NB4 (cell line): ENCODE measurements at regions not wholly inside any gene's neighbourhood (a gene's known extent, or its start where the extent isn't known, plus 50 kb on each side); places are given as distances from the start of the nearest gene placed in this dataset.

Experiments
- CTCF ChIP-seq: IDR thresholded peaks from one replicate; pipeline ENCODE4 v1.5.1; 2012; ENCODE audit warnings: low read depth, low read length
- MAX ChIP-seq: IDR thresholded peaks from 2 replicates; pipeline ENCODE4 v1.6.1; 2011; ENCODE audit warnings: low read depth, low read length
- MYC ChIP-seq: IDR thresholded peaks from 2 replicates; pipeline ENCODE4 v1.6.1; 2011; ENCODE audit warnings: low read depth, low read length
- POLR2A ChIP-seq: IDR thresholded peaks from 2 replicates; pipeline ENCODE4 v1.6.1; 2011; ENCODE audit warnings: mild to moderate bottlenecking; ENCODE audit not compliant: insufficient read length; ENCODE audit errors: extremely low read depth

- TF ChIP-seq CTCF (no peak), POLR2A (no peak), MYC (no peak), MAX (no peak)
These were observed 358.6 kb upstream of the TMTC1 start for GRCh38 chr12:30142301-30142700.
